Middle frontal gyrus (tissue), 1 donor: ENCODE measurements at regions not wholly inside any gene's neighbourhood (a gene's known extent, or its start where the extent isn't known, plus 50 kb on each side); places are given as distances from the start of the nearest gene placed in this dataset.
"Not testable (repeated sequence)": the region's sequence is repeated elsewhere in the genome, so short reads cannot be mapped to it uniquely, and the experiment has no call there.

Experiments
- DNase-seq: peaks from one replicate; pipeline ENCODE4 v3.0.0-alpha.2; 2015; ENCODE audit warnings: low spot score; ENCODE audit errors: extremely low spot score

GRCh38 chr7:120156476-120156875, 116.5 kb upstream of the KCND2 start:
- no peak for DNase-seq

GRCh38 chr7:120160166-120160565, 112.8 kb upstream of the KCND2 start:
- no peak for DNase-seq

- DNase-seq = no peak
Observed at GRCh38 chr7:120163449-120163848, 109.5 kb upstream of the KCND2 start.

- no peak for DNase-seq
Observed at GRCh38 chr7:120165227-120165626, 107.7 kb upstream of the KCND2 start.

- no peak for DNase-seq
Observed at GRCh38 chr7:120168066-120168465, 104.9 kb upstream of the KCND2 start.

- no peak for DNase-seq
Observed at GRCh38 chr7:120169996-120170783, 102.8 kb upstream of the KCND2 start.

GRCh38 chr7:120170834-120171233, 102.1 kb upstream of the KCND2 start:
- DNase-seq = no peak

GRCh38 chr7:120171406-120171805, 101.6 kb upstream of the KCND2 start:
- no peak for DNase-seq

- no peak for DNase-seq
Observed at GRCh38 chr7:120180221-120180620, 92.8 kb upstream of the KCND2 start.

- DNase-seq = no peak
Observed at GRCh38 chr7:120181499-120181898, 91.5 kb upstream of the KCND2 start.

GRCh38 chr7:120184866-120185265, 88.1 kb upstream of the KCND2 start:
- no peak for DNase-seq

- DNase-seq = peak; percentile 18
Observed at GRCh38 chr7:120185940-120186682, 86.9 kb upstream of the KCND2 start.

GRCh38 chr7:120186688-120187087, 86.3 kb upstream of the KCND2 start:
- DNase-seq = no peak

GRCh38 chr7:120189623-120190022, 83.4 kb upstream of the KCND2 start:
- no peak for DNase-seq

GRCh38 chr7:120190109-120190508, 82.9 kb upstream of the KCND2 start:
- no peak for DNase-seq

GRCh38 chr7:120190566-120190965, 82.4 kb upstream of the KCND2 start:
- no peak for DNase-seq

- DNase-seq = not testable (repeated sequence)
Observed at GRCh38 chr7:120191423-120191822, 81.6 kb upstream of the KCND2 start.

GRCh38 chr7:120201290-120201689, 71.7 kb upstream of the KCND2 start:
- no peak for DNase-seq

GRCh38 chr7:120205101-120205500, 67.9 kb upstream of the KCND2 start:
- DNase-seq = no peak

- DNase-seq = no peak
Observed at GRCh38 chr7:120207037-120207436, 65.9 kb upstream of the KCND2 start.

GRCh38 chr7:120215654-120216053, 57.3 kb upstream of the KCND2 start:
- DNase-seq = no peak

GRCh38 chr7:120216947-120217346, 56.0 kb upstream of the KCND2 start:
- DNase-seq = no peak

GRCh38 chr7:120218712-120219111, 54.3 kb upstream of the KCND2 start:
- no peak for DNase-seq
